ENCODE measurements at regions not wholly inside any gene's neighbourhood (a gene's known extent, or its start where the extent isn't known, plus 50 kb on each side); places are given as distances from the start of the nearest gene placed in this dataset.

DNA sequence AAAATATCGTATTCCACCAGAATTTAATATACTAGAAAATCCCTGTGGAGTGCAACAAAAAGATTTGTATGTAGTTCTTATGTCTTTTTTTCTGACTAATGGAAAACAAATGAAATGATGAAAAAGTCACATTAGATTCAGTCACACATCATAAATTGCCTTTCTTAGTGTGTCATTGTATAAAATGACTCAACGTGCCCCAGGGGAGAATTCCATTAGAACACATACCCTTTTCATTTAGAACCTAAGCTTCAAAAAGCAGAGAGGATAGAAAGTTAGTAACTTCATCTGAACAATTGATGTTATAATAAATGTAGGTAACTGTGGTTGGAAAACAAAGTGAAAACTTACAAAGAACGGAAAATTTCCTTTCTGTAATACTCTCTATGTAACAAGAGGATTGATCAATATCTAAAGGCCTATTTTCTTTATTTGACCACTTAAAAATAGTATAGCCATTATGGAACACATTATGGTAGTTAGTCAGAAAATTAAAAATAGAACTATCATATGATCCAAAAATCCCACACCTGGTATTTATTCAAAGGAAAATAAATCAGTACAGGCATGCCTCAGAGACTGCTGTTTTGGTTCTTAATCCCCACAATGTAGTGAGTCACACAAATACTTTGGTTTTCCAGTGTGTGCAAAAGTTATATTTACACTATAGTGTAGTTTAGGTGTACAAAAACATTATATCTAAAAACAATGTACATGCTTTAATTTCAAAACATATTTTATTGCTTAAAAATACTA, 1016.1 kb downstream of the KCNT2 start:
- no peak overlapping the region for H3K4me2 ChIP-seq (ENCODE audit: insufficient read depth, low read length)
- TF ChIP-seq CTCF (IDR thresholded peaks at IDR 0.05; ENCODE audit: borderline replicate concordance, extremely low read depth, low read length, poor library complexity, severe bottlenecking), result no peak
- no peak for TF ChIP-seq EZH2 (IDR thresholded peaks at IDR 0.05; ENCODE audit: borderline replicate concordance, low read depth, low read length, severe bottlenecking)
- no peaks in the 10 kb centered on the region for H3K9me3 ChIP-seq (ENCODE audit: insufficient read depth, low read length, severe bottlenecking)
- no peaks in the 10 kb centered on the region for H3K79me2 ChIP-seq (ENCODE audit: insufficient read depth, low read length)
- H3K9ac ChIP-seq (ENCODE audit: low read depth, low read length), result no peak overlapping the region
- H3K36me3 ChIP-seq (ENCODE audit: insufficient read depth, low read length), result no peaks in the 10 kb centered on the region
- no peak overlapping the region for H3K27ac ChIP-seq (ENCODE audit: low read length)
- no peaks in the 10 kb centered on the region for H3K27me3 ChIP-seq (ENCODE audit: insufficient read depth, low read length, poor library complexity)
- ATAC-seq (ENCODE audit: insufficient read depth, low read depth) (no peak), DNase-seq (no peak)
- no peaks in the 10 kb centered on the region for H4K20me1 ChIP-seq (ENCODE audit: insufficient read depth, low read length)
- no peak overlapping the region for H2AFZ ChIP-seq (ENCODE audit: low read depth, low read length)
- H3K4me1 ChIP-seq (ENCODE audit: insufficient read depth, low read length), result no peaks in the 10 kb centered on the region
- no peak overlapping the region for H3K4me3 ChIP-seq (ENCODE audit: low read depth in 1 of 2, low read length in 2 of 2)

DNA sequence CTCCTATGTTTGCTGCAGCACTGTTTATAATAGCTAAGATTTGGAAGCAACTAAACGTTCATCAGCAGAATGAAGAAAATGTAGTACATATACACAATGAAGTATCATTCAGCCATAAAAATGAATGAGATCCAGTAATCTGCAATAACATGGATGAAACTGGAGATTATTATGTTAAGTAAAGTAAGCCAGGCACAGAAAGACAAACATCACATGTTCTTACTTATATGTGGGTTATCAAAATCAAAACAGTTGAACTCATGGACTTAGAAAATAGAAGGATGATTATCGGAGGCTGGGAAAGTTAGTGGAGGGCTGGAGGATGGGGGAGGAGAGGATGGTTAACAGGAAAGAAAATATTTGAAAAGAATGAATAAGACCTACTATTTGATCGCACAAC, 1017.6 kb downstream of the KCNT2 start:
- no peak overlapping the region for H3K4me3 ChIP-seq (ENCODE audit: low read depth in 1 of 2, low read length in 2 of 2)
- H3K27ac ChIP-seq (ENCODE audit: low read length), result no peak overlapping the region
- H3K36me3 ChIP-seq (ENCODE audit: insufficient read depth, low read length), result no peaks in the 10 kb centered on the region
- no peak for DNase-seq
- H3K4me1 ChIP-seq (ENCODE audit: insufficient read depth, low read length), result no peaks in the 10 kb centered on the region
- H3K9ac ChIP-seq (ENCODE audit: low read depth, low read length), result no peak overlapping the region
- no peak for TF ChIP-seq CTCF (IDR thresholded peaks at IDR 0.05; ENCODE audit: borderline replicate concordance, extremely low read depth, low read length, poor library complexity, severe bottlenecking)
- TF ChIP-seq EZH2 (IDR thresholded peaks at IDR 0.05; ENCODE audit: borderline replicate concordance, low read depth, low read length, severe bottlenecking), result no peak
- no peak overlapping the region for H3K4me2 ChIP-seq (ENCODE audit: insufficient read depth, low read length)
- no peaks in the 10 kb centered on the region for H3K9me3 ChIP-seq (ENCODE audit: insufficient read depth, low read length, severe bottlenecking)
- H3K79me2 ChIP-seq (ENCODE audit: insufficient read depth, low read length), result no peaks in the 10 kb centered on the region
- H3K27me3 ChIP-seq (ENCODE audit: insufficient read depth, low read length, poor library complexity), result no peaks in the 10 kb centered on the region
- H4K20me1 ChIP-seq (ENCODE audit: insufficient read depth, low read length), result no peaks in the 10 kb centered on the region
- ATAC-seq (ENCODE audit: insufficient read depth, low read depth), result no peak
- H2AFZ ChIP-seq (ENCODE audit: low read depth, low read length), result no peak overlapping the region

DNA sequence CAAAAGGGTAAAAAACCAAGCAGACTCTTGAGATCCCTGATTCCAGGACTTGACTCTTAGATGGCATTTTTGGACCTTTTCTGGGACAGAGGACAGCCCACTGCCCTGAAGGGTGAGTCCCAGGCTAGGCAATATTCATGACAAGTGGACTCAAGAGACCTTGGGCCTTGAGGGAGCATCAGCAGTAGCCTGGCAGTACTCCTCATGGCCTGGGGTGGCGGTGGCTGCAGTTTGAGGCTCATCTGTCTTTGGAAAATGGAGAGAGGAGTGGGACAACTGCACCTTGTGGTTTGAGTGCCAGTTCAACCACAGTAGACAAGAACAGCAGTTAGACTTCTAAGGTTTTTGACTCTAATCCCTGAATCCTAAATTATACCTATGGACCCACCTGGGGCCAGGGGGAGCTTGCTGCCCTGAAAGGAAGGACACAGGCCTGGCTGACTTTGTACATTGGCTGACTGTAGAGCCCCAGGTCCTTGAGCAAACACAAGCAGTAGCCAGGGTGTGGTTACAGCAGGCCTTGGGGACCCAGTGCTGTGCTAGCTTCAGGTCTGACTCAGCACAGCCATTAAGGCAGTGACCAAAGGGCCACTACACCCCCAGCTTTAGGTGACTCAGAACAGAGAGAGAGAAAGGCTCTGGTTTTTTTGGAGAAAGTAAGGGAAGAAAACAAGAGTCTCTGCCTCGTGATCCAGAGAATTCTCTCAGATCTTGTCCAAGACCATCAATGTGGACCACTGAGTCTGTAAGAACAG, 1023.2 kb downstream of the KCNT2 start:
- Histone ChIP-seq H3K27ac (ENCODE audit: low read length) (no peak overlapping the region), H3K4me1 (ENCODE audit: insufficient read depth, low read length) (no peaks in the 10 kb centered on the region), H3K4me3 (ENCODE audit: low read depth in 1 of 2, low read length in 2 of 2) (no peak overlapping the region), H3K27me3 (ENCODE audit: insufficient read depth, low read length, poor library complexity) (no peaks in the 10 kb centered on the region), H3K36me3 (ENCODE audit: insufficient read depth, low read length) (no peaks in the 10 kb centered on the region), H4K20me1 (ENCODE audit: insufficient read depth, low read length) (no peaks in the 10 kb centered on the region), H3K79me2 (ENCODE audit: insufficient read depth, low read length) (no peaks in the 10 kb centered on the region), H2AFZ (ENCODE audit: low read depth, low read length) (no peak overlapping the region), H3K4me2 (ENCODE audit: insufficient read depth, low read length) (no peak overlapping the region), H3K9ac (ENCODE audit: low read depth, low read length) (no peak overlapping the region), H3K9me3 (ENCODE audit: insufficient read depth, low read length, severe bottlenecking) (no peaks in the 10 kb centered on the region)
- no peak for TF ChIP-seq EZH2 (IDR thresholded peaks at IDR 0.05; ENCODE audit: borderline replicate concordance, low read depth, low read length, severe bottlenecking)
- TF ChIP-seq CTCF (IDR thresholded peaks at IDR 0.05; ENCODE audit: borderline replicate concordance, extremely low read depth, low read length, poor library complexity, severe bottlenecking), result no peak
- ATAC-seq (ENCODE audit: insufficient read depth, low read depth) (no peak), DNase-seq (no peak)
